GM23338 (cell line): ENCODE measurements at regions not wholly inside any gene's neighbourhood (a gene's known extent, or its start where the extent isn't known, plus 50 kb on each side); places are given as distances from the start of the nearest gene placed in this dataset.

Experiments
- ATAC-seq: fragments of 200-7000 bp; cut with Tn5 transposase; 3 replicates; pipeline ENCODE4 v1.9.1; 2020
- DNase-seq: peaks from one replicate; pipeline ENCODE4 v3.0.0-alpha.2; 2015; ENCODE audit warnings: low spot score
- H2AFZ ChIP-seq: fragments of 200-600 bp; sonication (generic); 2 replicates; pipeline ENCODE4 v1.8.0; 2016; ENCODE audit warnings: antibody characterized with exemption, mild to moderate bottlenecking, moderate library complexity
- H3F3A ChIP-seq: fragments of 200-600 bp; sonication (generic); replicated peaks from 2 replicates; pipeline ENCODE4 v1.8.0; 2017; ENCODE audit warnings: antibody characterized with exemption, mixed run types, low read depth
- H3K27ac ChIP-seq: fragments of 200-600 bp; sonication (generic); 2 replicates; pipeline ENCODE4 v1.6.1; 2016; ENCODE audit warnings: low read depth
- H3K27me3 ChIP-seq: fragments of 200-600 bp; sonication (generic); 2 replicates; pipeline ENCODE4 v1.8.0; 2016; ENCODE audit warnings: mild to moderate bottlenecking, mixed run types, moderate library complexity; ENCODE audit not compliant: insufficient read depth
- H3K36me3 ChIP-seq: fragments of 200-600 bp; sonication (generic); 2 replicates; pipeline ENCODE4 v1.8.0; 2016; ENCODE audit warnings: mild to moderate bottlenecking; ENCODE audit not compliant: insufficient read depth
- H3K4me1 ChIP-seq: fragments of 200-600 bp; sonication (generic); 2 replicates; pipeline ENCODE4 v1.8.0; 2016; ENCODE audit warnings: mild to moderate bottlenecking, moderate library complexity; ENCODE audit not compliant: insufficient read depth
- H3K4me2 ChIP-seq: fragments of 200-600 bp; sonication (generic); 2 replicates; pipeline ENCODE4 v1.7.1; 2017; ENCODE audit warnings: mixed run types
- H3K4me3 ChIP-seq: fragments of 200-600 bp; sonication (generic); 2 replicates; pipeline ENCODE4 v1.6.1; 2016; ENCODE audit warnings: mixed run types
- H3K79me2 ChIP-seq: fragments of 200-600 bp; sonication (generic); replicated peaks from 2 replicates; pipeline ENCODE4 v1.8.0; 2017; ENCODE audit warnings: mild to moderate bottlenecking; ENCODE audit not compliant: insufficient read depth
- H3K9me2 ChIP-seq: fragments of 200-600 bp; sonication (generic); 2 replicates; pipeline ENCODE4 v1.8.0; 2017; ENCODE audit not compliant: insufficient read depth
- H4K20me1 ChIP-seq: fragments of 200-600 bp; sonication (generic); replicated peaks from 2 replicates; pipeline ENCODE4 v1.8.0; 2017; ENCODE audit warnings: mild to moderate bottlenecking; ENCODE audit not compliant: insufficient read depth
- H3K27ac Mint-ChIP-seq: 2 replicates; pipeline ENCODE4 v1.8.0; 2020; ENCODE audit warnings: inconsistent platforms, mild to moderate bottlenecking, moderate library complexity, mixed read lengths
- H3K27me3 Mint-ChIP-seq: 3 replicates; pipeline ENCODE4 v1.8.0; 2022; ENCODE audit warnings: low read depth, mild to moderate bottlenecking, moderate library complexity, mixed read lengths, inconsistent platforms; ENCODE audit not compliant: insufficient read depth, poor library complexity
- H3K36me3 Mint-ChIP-seq: 3 replicates; pipeline ENCODE4 v1.8.0; 2021; ENCODE audit warnings: low read depth, mild to moderate bottlenecking, inconsistent platforms, moderate library complexity, mixed read lengths
- H3K4me1 Mint-ChIP-seq: 3 replicates; pipeline ENCODE4 v1.8.0; 2020; ENCODE audit warnings: mild to moderate bottlenecking, inconsistent platforms, mixed read lengths
- H3K4me3 Mint-ChIP-seq: 3 replicates; pipeline ENCODE4 v1.8.0; 2021; ENCODE audit warnings: moderate library complexity, mild to moderate bottlenecking, inconsistent platforms, mixed read lengths
- H3K9me3 Mint-ChIP-seq: 3 replicates; pipeline ENCODE4 v1.8.0; 2020; ENCODE audit warnings: moderate library complexity, mild to moderate bottlenecking, inconsistent platforms, mixed read lengths
- CREB1 ChIP-seq: fragments of 250-450 bp; sonication (Bioruptor Pico); IDR thresholded peaks from 2 replicates; pipeline ENCODE4 v1.5.0; 2020; ENCODE audit warnings: low read depth, mild to moderate bottlenecking, moderate library complexity
- CTCF ChIP-seq, 2 experiments: fragments of 200-600 bp in 1 of 2; sonication (generic) in 1 of 2; conservative IDR thresholded peaks; 2 replicates each; pipeline versions ENCODE4 v1.5.1 to v1.6.1; 2016 to 2017; ENCODE audit warnings: antibody characterized with exemption in 2 of 2, low read depth in 2 of 2, mild to moderate bottlenecking in 2 of 2, moderate library complexity in 1 of 2
- EZH2 ChIP-seq: fragments of 200-600 bp; sonication (generic); IDR thresholded peaks from one replicate; pipeline ENCODE4 v1.8.0; 2017; ENCODE audit warnings: antibody characterized with exemption, mild to moderate bottlenecking, low read depth; ENCODE audit not compliant: unreplicated experiment
- EZH2phosphoT487 ChIP-seq: fragments of 200-600 bp; sonication (generic); IDR thresholded peaks from one replicate; pipeline ENCODE4 v1.8.1; 2018; ENCODE audit warnings: antibody characterized with exemption; ENCODE audit not compliant: unreplicated experiment
- NANOG ChIP-seq: IDR thresholded peaks from 2 replicates; pipeline ENCODE4 v1.6.1; 2016; ENCODE audit warnings: antibody characterized with exemption, borderline replicate concordance
- POLR2AphosphoS5 ChIP-seq: IDR thresholded peaks from 2 replicates; pipeline ENCODE4 v1.6.1; 2016; ENCODE audit warnings: antibody characterized with exemption, low read depth
- STAT1 ChIP-seq: IDR thresholded peaks from one replicate; pipeline ENCODE4 v1.6.1; 2016; ENCODE audit warnings: antibody characterized with exemption; ENCODE audit not compliant: unreplicated experiment
- ZNF114 ChIP-seq: fragments of 250-450 bp; sonication (Bioruptor Pico); IDR thresholded peaks from 2 replicates; pipeline ENCODE4 v1.5.0; 2020; ENCODE audit warnings: mild to moderate bottlenecking, moderate library complexity
- ZNF331 ChIP-seq: fragments of 250-450 bp; sonication (Bioruptor Pico); IDR thresholded peaks from 2 replicates; pipeline ENCODE4 v1.5.0; 2020; ENCODE audit warnings: low read depth, mild to moderate bottlenecking, moderate library complexity
- TF ChIP-seq, protein P1 (sequence below): IDR thresholded peaks from one replicate; pipeline ENCODE4 v1.6.1; 2018; ENCODE audit warnings: antibody characterized with exemption; ENCODE audit not compliant: unreplicated experiment

GRCh38 chr1:95984798-95985374 is 736.7 kb upstream of the PTBP2 start (continued):
- TF ChIP-seq CTCF (conservative IDR thresholded peaks at IDR 0.05; ENCODE audit: low read depth in 2 of 2) = no peak
- no peak for TF ChIP-seq EZH2phosphoT487
- no peak for TF ChIP-seq ZNF114
- no peak for TF ChIP-seq ZNF331 (CRISPR knock-in tag)
- TF ChIP-seq CREB1 (CRISPR knock-in tag) = no peak
- TF ChIP-seq, protein P1, sequence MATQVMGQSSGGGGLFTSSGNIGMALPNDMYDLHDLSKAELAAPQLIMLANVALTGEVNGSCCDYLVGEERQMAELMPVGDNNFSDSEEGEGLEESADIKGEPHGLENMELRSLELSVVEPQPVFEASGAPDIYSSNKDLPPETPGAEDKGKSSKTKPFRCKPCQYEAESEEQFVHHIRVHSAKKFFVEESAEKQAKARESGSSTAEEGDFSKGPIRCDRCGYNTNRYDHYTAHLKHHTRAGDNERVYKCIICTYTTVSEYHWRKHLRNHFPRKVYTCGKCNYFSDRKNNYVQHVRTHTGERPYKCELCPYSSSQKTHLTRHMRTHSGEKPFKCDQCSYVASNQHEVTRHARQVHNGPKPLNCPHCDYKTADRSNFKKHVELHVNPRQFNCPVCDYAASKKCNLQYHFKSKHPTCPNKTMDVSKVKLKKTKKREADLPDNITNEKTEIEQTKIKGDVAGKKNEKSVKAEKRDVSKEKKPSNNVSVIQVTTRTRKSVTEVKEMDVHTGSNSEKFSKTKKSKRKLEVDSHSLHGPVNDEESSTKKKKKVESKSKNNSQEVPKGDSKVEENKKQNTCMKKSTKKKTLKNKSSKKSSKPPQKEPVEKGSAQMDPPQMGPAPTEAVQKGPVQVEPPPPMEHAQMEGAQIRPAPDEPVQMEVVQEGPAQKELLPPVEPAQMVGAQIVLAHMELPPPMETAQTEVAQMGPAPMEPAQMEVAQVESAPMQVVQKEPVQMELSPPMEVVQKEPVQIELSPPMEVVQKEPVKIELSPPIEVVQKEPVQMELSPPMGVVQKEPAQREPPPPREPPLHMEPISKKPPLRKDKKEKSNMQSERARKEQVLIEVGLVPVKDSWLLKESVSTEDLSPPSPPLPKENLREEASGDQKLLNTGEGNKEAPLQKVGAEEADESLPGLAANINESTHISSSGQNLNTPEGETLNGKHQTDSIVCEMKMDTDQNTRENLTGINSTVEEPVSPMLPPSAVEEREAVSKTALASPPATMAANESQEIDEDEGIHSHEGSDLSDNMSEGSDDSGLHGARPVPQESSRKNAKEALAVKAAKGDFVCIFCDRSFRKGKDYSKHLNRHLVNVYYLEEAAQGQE = no peak
- no peak for TF ChIP-seq STAT1

GRCh38 chr1:95990033-95990432 is 731.6 kb upstream of the PTBP2 start:
- DNase-seq (no peak), ATAC-seq (no peak)
- H3K9me3 Mint-ChIP-seq = no peaks in the 10 kb centered on the region
- Histone ChIP-seq H3K4me1 (no peaks in the 10 kb centered on the region; the same call in 1 of the 2 replicates), H3K27me3 (no peaks in the 10 kb centered on the region), H3K9me2 (peaks cover 9% of the 10 kb centered on the region), H3K27ac (no peak overlapping the region), H3K36me3 (no peaks in the 10 kb centered on the region), H2AFZ (no peak overlapping the region), H4K20me1 (no peaks in the 10 kb centered on the region), H3K4me3 (no peak overlapping the region), H3K79me2 (no peaks in the 10 kb centered on the region), H3F3A (no peaks in the 10 kb centered on the region), H3K4me2 (no peak overlapping the region)
- H3K27me3 Mint-ChIP-seq = no peaks in the 10 kb centered on the region
- no peaks in the 10 kb centered on the region; the same call in 2 of the 3 replicates for H3K36me3 Mint-ChIP-seq
- H3K4me1 Mint-ChIP-seq = peaks cover 3% of the 10 kb centered on the region
- no peak overlapping the region for H3K4me3 Mint-ChIP-seq
- H3K27ac Mint-ChIP-seq = no peak overlapping the region
- TF ChIP-seq EZH2 = no peak
- TF ChIP-seq NANOG = no peak
- TF ChIP-seq CTCF (conservative IDR thresholded peaks at IDR 0.05; ENCODE audit: low read depth in 2 of 2) = no peak
- TF ChIP-seq, protein P1 = no peak
- no peak for TF ChIP-seq CREB1 (CRISPR knock-in tag)
- no peak for TF ChIP-seq ZNF331 (CRISPR knock-in tag)
- no peak for TF ChIP-seq STAT1
- TF ChIP-seq ZNF114 = no peak
- TF ChIP-seq POLR2AphosphoS5 = no peak
